ENCODE measurements at regions not wholly inside any gene's neighbourhood (a gene's known extent, or its start where the extent isn't known, plus 50 kb on each side); places are given as distances from the start of the nearest gene placed in this dataset.

- TF ChIP-seq CTCF (IDR thresholded peaks at IDR 0.05) = no peak
- TF ChIP-seq POLR2A (IDR thresholded peaks at IDR 0.05) = no peak
These were observed 616.1 kb downstream of the CD109 start for GRCh38 chr6:74312081-74312480.

Data from breast epithelium (tissue), 3 donors.